ENCODE measurements at regions not wholly inside any gene's neighbourhood (a gene's known extent, or its start where the extent isn't known, plus 50 kb on each side); places are given as distances from the start of the nearest gene placed in this dataset.

DNA sequence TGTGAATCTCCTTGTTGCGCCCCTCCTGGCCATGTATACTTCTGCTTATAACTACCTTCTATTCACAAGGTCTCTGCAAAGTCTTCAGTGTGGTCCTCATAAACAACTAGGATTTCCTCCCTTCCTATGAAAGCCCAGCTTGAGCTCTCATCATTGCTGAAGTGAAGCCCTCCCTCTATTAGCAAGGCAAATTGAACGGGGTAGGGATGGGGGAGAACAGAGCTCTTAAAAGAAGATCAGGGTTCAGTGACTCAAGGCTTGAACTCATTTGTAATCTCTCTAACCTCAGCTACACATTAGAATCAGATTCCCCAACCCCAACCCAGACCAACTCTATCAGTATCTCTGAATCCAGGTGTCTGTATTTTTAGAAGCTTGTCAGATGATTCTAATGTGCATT, 88.3 kb upstream of the ST8SIA2 start:
- no peak for DNase-seq

DNA sequence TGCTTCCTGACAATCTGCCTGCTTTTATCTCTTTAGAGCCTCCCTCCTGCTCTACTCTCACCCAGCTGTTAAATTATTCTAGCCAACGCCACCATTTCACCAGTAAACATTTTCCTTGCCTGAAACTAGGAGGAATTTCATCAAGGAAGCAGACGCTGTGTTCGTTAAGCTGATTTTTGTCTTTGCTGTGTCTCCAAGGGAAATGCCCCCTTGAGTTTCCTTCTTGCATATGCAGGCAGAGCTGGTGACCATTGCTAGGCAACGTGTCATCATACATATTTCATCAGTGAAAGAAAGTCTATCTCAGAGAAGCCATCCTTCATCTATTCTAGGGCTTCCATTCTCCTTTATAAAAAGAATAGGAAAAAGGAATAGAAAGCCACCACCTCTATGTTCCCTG, 87.0 kb upstream of the ST8SIA2 start:
- peak; percentile 7 for DNase-seq

DNA sequence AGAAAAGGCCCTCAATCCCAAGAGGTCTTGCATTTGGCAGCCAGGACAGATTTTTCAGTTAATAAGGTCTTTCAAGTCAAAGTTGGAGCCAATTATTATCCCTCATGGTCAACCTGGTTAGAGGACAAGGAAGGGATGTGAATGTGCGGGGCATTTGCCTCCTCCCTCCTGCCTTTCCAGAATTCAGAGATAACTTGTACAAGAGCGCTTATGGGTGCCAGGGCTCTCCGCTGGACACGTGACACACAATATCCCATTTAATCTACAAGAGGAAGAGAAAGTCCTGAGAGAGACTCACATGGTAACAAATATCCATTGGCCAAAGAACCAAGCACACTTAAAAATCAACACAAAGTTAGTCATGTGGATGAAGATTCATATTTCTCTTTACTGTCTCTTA, 78.5 kb upstream of the ST8SIA2 start:
- no peak for DNase-seq

DNA sequence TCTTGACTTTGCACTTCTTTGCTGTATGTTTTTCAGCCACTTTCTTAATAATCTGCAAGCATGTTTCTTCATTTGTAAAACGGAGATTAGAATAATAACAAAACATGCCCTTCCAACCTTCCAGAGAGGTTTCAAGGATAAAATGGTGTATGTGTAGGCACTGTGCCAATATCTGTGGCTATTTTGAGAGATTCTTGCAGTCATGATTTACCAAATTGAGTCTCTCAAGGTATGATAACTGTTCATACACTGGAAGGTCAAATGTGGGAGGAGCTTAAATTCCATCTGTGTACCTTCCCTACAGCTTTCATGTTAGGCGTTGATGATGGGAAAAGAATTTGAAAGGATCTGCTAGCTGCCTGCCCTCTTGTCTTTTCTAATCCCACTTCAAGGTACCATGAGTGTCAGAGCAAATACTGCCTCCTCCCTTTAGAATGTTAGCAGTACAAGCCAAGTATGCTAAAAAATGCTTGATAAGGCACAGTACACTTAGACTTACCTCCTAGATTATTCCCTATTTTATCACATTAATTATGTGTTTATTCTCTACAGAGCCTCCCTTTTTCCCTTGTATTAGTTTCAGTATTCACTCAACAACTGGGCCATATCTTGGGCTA, 78.0 kb upstream of the ST8SIA2 start:
- DNase-seq: no peak

DNA sequence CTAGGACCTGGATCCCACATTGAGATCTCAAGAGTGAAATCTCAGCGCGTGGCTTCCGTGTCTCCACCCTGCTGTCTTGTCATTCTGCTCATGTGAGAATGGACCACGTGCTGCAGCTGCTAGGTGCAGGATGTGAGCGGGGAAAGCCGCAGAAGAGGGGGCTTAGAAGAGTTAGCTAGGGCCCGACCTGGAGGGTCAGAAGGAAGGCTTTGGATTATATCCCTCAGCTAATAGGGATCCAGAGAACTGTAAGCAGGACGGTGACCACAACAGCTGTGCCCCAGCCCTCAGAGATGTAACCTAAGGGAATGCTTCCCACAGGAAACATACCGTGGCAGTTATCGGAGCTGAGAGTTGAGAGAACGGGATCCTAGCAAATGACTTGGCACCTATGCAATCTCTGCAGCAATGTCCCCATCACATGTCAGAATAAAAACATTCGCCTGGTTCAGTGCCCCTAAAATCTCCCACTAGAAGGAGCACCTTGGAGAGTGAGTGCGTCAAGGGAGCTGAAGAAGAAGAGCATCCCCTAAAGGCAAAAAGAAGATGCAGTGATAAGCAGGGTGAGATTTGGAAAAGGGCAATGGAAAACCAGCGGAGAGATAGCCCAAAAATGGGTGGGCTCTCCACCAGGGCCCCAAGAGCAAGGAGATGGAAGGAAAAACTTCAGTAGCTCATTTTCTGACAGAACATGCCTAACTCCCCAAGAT, 76.9 kb upstream of the ST8SIA2 start:
- DNase-seq: no peak

DNA sequence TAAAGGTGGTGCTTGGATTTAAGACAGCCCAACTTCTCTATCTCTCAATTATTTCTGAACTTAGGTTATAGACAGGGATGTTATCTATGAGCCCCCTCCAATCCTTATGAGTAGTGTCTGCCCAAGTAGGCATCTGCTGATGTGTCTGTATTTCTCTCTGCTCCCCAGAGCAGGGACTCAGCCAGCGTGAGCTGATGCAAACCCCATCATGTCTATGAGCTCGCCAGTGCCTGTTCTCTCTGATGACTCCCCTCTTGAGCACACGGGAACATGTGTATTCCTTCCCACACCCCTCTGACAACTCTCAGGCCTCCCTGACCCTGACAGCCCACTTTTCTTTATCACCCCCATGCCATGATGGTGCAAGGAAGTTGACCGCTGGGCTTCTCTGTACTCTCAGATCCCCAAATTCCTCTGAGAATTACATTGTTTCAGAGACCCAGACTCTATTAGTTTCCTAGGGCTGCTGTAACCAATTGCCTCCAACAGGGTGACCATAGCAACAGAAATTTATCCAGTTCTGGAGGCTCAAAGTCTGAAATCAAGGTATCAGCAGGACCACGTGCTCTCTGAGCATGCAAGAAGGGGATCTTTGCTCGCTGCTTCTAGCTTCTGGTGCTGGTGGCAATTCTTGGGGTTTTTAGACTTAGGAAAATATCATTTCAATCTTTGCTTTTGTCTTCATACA, 73.5 kb upstream of the ST8SIA2 start:
- no peak for DNase-seq

DNA sequence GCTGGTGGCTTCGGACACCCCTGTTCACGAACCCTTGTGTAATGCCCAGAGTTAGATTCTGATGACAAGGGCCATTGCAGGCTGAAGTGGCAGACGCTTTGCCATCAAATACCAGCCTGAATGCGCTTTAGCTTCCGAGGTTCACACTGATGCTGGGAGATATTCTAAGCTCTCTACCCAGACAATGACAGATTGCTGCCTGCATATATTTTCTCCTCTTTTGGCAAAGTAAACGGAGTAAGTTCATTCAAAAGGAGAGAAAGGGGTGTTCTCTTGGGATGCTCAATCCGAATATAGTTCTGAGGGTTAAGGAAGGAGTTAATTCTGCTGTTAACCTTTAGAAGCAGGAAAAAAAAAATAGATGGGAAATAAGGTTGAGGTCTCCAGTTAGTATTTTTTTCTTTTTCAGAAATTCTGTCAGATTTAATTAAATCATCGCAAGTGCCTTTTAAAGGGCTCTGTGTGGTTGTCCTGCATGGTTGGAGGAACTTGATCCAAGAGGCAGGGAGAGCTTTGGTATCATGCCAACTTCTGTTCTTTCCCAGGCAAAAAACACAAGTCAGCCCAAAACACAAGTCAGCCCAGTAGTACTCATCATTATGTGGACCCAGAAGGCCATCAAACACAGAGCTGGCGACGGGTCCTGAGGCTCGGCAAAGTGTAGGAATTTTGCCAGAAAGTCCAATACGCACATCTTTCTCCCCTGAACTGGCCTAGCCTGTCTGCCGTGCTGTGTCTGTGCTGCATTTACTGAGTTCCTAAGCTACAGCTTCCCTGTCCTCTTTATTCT, 70.9 kb upstream of the ST8SIA2 start:
- DNase-seq: no peak

DNA sequence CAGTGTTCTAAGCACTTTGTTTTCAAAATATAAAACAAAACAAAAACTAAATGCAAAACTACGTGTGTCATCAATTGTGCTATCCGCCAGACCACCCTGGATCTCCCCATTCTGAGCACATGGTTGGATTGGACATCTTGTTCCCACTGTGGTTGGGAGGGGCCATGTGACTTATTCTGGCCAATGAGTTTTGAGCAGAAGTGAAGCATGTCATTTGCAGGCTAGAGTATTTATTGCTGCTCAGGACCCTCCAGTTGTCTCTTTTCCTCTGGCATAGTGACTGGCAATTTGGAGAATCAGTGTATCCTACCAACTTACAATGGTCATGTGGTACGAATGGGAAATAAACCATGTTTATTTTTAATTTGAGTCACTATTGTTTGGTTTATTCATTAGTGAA, 70.2 kb upstream of the ST8SIA2 start:
- no peak for DNase-seq

DNA sequence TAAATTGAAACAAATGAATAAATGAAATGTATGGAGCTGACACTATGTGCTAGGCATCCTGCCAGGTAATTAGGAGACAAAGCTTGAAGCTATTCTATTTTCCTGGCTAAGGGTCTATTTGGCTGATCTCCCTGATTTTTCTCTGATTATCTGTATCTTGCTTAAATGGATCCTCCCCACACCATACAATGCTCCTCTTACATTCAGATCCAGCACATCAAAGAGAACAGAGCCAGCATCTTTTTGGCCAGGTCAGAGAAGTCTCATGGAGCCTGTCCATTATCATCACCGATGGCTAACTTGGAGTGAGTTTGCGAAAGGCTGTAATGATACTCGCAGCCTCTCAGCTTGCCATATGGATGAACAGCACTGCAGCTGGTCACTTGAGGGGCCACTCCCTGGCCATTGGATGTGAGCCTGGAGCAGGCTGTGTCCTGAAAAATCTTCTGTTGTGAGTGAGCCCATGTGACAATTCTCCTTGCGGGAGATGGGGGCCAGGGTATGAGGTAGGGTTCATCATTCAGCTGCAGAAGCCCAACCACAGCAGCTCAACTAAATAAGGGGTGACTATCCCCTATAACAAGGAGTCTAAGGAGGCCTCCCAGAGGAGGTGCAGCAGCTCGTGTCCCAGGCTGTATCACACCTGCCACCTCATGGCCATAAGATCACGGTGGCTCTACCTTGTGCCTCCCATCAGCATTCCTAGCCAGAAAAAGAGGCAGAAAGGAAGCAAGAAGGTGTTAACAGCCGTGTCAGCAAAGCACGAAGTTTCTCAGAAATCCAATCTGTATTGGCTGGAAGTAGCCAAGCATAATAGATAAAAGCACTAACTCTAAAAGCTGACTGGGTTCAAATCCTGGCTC, 69.3 kb upstream of the ST8SIA2 start:
- no peak for DNase-seq

DNA sequence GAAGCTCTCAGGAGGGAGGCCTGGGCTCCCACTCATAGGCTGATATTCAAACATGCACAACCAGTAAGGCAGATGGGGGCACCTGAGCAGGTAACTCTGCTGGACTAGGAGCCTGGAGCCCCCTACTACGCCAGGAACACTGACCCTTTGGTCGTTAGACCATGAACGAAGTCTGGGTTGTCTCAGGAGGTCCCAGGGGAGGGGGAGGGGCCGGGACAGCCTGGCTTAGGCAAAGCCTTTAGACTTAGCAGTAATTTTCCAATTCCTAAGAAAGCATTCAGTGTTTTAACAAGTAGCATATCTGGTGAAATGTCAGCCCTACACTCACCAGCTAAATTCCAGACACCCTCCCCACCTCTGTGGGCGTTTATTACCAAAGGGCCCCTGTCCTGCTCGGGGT, 67.4 kb upstream of the ST8SIA2 start:
- DNase-seq: no peak

DNA sequence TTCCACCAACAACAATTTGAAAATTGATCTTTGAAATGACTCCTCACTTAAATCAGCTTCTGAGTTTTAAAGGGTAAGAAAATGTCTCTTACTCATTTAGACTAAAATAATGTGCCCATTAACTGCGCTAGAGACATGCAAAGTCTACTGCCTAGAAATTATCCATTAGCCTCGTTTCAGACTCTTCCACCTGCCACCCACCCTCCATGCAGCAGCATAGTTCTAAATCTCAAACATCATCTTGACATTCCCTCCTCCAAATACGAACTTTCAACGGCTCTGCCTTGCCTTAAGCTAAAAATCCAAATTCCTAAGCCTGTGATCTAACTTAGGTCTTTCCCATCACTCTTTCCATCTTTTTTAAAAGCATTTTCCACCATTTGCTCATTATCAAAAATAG, 66.6 kb upstream of the ST8SIA2 start:
- no peak for DNase-seq

DNA sequence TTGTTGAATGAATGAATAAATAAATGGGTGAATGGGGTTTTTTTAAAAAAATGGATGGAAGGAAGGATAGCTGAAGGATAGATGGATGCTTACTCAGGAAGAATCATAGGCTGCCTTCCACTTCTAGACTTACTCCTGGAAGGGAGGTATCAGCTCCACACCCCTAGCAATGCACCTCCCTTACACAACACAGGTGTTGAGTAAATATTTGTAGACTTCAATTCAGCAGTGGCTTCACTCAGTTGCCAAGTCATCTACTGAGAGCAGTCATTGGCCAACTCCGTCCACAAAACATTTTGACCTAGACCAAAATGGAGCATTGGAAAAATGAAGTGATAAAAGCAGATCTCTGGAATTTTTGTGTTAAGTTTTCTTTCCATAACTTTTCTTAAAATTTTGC, 65.5 kb upstream of the ST8SIA2 start:
- DNase-seq: no peak

DNA sequence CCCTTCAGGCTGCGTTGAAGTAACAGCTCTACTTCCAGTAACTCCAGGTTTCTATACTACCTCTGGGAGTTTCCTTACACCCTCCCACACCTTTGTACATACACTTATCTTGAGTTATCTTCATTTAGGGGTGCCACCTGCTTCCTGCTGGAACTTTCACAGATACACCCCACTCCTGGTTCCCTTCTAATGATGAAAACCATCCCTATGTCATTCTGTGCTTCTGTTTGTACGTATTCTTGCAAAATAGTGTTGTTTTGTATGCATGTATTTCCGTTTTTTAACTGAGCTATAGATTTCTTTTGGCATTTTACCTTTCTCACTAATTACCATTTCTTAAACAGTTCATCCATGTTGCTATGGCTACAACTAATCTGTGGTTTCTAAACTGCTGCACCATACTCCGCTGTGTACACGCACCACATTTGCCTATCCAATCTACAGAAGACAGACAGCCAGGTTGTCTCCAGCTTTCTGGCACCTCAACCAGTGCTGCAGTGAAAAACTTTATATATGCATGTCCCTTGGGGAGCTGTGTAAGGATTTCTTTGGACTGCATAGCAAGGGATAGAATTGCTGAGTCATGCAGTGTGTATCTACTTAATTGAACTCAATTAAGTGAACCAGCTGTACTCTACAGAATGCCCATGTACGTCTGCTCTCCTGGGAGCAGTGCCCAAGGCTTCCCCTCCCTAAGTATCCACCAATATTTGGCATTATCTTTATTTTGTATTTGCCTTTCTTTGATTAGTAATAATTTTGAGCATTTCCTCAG, 61.4 kb upstream of the ST8SIA2 start:
- DNase-seq: no peak

DNA sequence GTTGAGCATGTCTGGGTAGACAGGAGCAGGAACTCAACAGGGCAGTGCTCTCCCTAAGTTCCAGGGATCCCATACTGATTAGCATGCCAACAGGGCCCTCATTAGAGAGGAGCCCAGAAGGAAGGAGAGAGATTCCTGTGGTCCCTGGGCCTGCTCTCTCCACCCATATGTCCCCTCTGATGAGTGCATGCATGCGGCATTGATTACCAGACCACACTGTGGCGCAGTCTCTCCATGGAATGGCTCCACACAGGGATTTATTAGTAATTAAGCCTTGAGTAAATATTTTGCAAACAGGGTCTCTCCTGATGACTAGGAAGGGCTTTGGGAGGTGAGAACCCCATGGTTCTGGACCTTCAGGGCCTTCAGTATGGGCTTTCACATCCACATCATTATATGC, 60.0 kb upstream of the ST8SIA2 start:
- no peak for DNase-seq

DNA sequence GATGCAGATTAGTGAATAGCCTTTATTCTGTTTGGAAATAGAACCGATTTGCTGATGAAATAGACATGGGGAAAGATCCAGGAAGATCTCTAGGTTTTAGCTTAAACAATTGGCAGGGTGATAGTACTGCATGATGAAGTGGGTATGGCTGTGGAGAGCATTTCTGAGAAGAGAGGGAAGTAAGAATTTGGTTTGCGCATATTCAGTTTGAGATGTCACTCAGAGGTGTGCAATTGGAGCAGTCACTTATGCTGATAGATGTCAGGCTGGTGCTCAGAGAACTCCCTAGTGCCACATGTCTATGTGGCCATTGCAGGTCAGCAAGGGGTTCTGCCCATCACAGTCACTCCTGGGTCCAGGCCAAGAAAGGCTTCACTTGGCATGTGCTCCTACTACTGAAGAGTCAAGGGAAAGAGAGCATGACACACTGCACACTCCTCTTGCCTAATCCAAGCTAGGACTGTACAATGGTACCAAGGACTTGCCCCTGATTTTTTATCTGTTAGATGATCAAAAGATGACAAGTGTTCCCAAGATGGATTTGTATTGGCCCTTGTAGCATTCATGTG, 57.2 kb upstream of the ST8SIA2 start:
- DNase-seq: no peak

DNA sequence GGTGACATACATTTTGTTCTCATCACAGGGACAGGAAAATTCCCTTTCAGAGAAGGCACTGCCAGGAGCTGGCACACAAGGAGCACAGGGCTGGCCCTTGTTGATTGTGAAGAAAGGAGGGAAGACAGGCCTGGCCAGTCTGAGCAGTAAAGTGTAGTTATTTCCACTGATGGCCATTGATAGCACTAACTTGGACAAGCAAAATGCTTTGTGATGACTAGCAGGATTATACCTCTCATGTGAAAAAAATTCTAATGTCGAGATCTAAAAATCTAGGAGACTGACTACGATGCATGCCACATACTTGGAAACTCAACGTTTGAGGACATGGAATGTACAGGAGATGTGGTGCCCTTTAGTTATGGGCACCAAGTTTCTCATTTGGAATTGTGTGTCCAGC, 54.3 kb upstream of the ST8SIA2 start:
- DNase-seq: no peak

Measured in fibroblast of skin of right quadriceps (primary cell).